SU-DHL-6 (cell line): ENCODE measurements at regions not wholly inside any gene's neighbourhood (a gene's known extent, or its start where the extent isn't known, plus 50 kb on each side); places are given as distances from the start of the nearest gene placed in this dataset.

ENCODE experiments used
- H2AFZ ChIP-seq: fragments of 200-600 bp; sonication (generic); 2 replicates; pipeline ENCODE4 v1.6.1; 2014; ENCODE audit warnings: low read depth, mild to moderate bottlenecking, moderate library complexity, mixed read lengths, antibody characterized with exemption, low read length; ENCODE audit not compliant: severe bottlenecking
- H3F3A ChIP-seq: fragments of 200-600 bp; shearing (Covaris generic); 2 replicates; pipeline ENCODE4 v1.6.0; 2016; ENCODE audit warnings: antibody characterized with exemption, mild to moderate bottlenecking; ENCODE audit not compliant: insufficient read depth
- H3K27ac ChIP-seq: fragments of 200-600 bp; sonication (generic); 2 replicates; pipeline ENCODE4 v1.5.1; 2016; ENCODE audit warnings: low read depth, mild to moderate bottlenecking, low read length, moderate library complexity, mixed read lengths
- H3K27me3 ChIP-seq: fragments of 200-600 bp; sonication (generic), shearing (Covaris generic); 2 replicates; pipeline ENCODE4 v1.6.0; 2014; ENCODE audit warnings: mild to moderate bottlenecking, low read length
- H3K36me3 ChIP-seq: fragments of 200-600 bp; sonication (generic); 2 replicates; pipeline ENCODE4 v1.6.1; 2014; ENCODE audit warnings: mild to moderate bottlenecking, low read length, mixed read lengths
- H3K4me2 ChIP-seq: fragments of 300-600, 200-600 bp; shearing (Covaris generic), sonication (generic); 2 replicates; pipeline ENCODE4 v1.6.0; 2014; ENCODE audit warnings: low read length, low read depth, mild to moderate bottlenecking; ENCODE audit not compliant: poor library complexity, severe bottlenecking
- H3K4me3 ChIP-seq: fragments of 200-600 bp; sonication (generic); 2 replicates; pipeline ENCODE4 v1.5.1; 2014; ENCODE audit warnings: antibody characterized with exemption, low read length, mild to moderate bottlenecking, mixed read lengths; ENCODE audit not compliant: insufficient read depth, poor library complexity, severe bottlenecking
- H3K79me2 ChIP-seq: fragments of 200-600 bp; sonication (generic); 2 replicates; pipeline ENCODE4 v1.6.1; 2014; ENCODE audit warnings: mild to moderate bottlenecking, low read length, moderate library complexity; ENCODE audit not compliant: insufficient read depth
- H3K9ac ChIP-seq: fragments of 200-600 bp; sonication (generic); 2 replicates; pipeline ENCODE4 v1.7.0; 2014; ENCODE audit warnings: mild to moderate bottlenecking, low read length
- H3K9me2 ChIP-seq: fragments of 200-600 bp; sonication (generic); replicated peaks from 2 replicates; pipeline ENCODE4 v1.6.1; 2014; ENCODE audit warnings: low read length; ENCODE audit not compliant: insufficient read depth
- H3K9me3 ChIP-seq: fragments of 200-600 bp; sonication (generic); 2 replicates; pipeline ENCODE4 v1.6.1; 2014; ENCODE audit warnings: low read length, mixed read lengths; ENCODE audit not compliant: insufficient read depth
- H4K20me1 ChIP-seq: fragments of 200-600 bp; sonication (generic); 2 replicates; pipeline ENCODE4 v1.6.1; 2014; ENCODE audit warnings: low read depth, mild to moderate bottlenecking, antibody characterized with exemption, low read length, moderate library complexity, mixed read lengths
- EZH2phosphoT487 ChIP-seq: fragments of 200-600 bp; sonication (generic), shearing (Covaris generic); conservative IDR thresholded peaks from 2 replicates; pipeline ENCODE4 v1.6.1; 2018; ENCODE audit warnings: mild to moderate bottlenecking, antibody characterized with exemption, low read length, moderate library complexity, mixed read lengths
- TF ChIP-seq, protein P1 (sequence below): fragments of 200-600 bp; sonication (generic); IDR thresholded peaks from one replicate; pipeline ENCODE4 v1.5.1; 2017; ENCODE audit warnings: antibody characterized with exemption, mild to moderate bottlenecking, low read length, moderate library complexity; ENCODE audit not compliant: insufficient read depth, poor library complexity, severe bottlenecking

- no peaks in the 10 kb centered on the region for H4K20me1 ChIP-seq
- no peaks in the 10 kb centered on the region for H3F3A ChIP-seq
- no peak overlapping the region for H3K4me2 ChIP-seq
- H3K27me3 ChIP-seq: no peaks in the 10 kb centered on the region
- no peak overlapping the region for H3K4me3 ChIP-seq
- H3K27ac ChIP-seq: no peak overlapping the region
- no peaks in the 10 kb centered on the region for H3K36me3 ChIP-seq
- no peak overlapping the region for H3K9ac ChIP-seq
- H3K9me2 ChIP-seq: no peaks in the 10 kb centered on the region
- TF ChIP-seq EZH2phosphoT487: no peak
- TF ChIP-seq, protein P1, sequence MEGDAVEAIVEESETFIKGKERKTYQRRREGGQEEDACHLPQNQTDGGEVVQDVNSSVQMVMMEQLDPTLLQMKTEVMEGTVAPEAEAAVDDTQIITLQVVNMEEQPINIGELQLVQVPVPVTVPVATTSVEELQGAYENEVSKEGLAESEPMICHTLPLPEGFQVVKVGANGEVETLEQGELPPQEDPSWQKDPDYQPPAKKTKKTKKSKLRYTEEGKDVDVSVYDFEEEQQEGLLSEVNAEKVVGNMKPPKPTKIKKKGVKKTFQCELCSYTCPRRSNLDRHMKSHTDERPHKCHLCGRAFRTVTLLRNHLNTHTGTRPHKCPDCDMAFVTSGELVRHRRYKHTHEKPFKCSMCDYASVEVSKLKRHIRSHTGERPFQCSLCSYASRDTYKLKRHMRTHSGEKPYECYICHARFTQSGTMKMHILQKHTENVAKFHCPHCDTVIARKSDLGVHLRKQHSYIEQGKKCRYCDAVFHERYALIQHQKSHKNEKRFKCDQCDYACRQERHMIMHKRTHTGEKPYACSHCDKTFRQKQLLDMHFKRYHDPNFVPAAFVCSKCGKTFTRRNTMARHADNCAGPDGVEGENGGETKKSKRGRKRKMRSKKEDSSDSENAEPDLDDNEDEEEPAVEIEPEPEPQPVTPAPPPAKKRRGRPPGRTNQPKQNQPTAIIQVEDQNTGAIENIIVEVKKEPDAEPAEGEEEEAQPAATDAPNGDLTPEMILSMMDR: no peak
- no peaks in the 10 kb centered on the region for H3K79me2 ChIP-seq
- no peak overlapping the region for H2AFZ ChIP-seq
- no peaks in the 10 kb centered on the region for H3K9me3 ChIP-seq
Measured at GRCh38 chr6:15870333-15871043, 207.7 kb upstream of the DTNBP1 start.

DNA sequence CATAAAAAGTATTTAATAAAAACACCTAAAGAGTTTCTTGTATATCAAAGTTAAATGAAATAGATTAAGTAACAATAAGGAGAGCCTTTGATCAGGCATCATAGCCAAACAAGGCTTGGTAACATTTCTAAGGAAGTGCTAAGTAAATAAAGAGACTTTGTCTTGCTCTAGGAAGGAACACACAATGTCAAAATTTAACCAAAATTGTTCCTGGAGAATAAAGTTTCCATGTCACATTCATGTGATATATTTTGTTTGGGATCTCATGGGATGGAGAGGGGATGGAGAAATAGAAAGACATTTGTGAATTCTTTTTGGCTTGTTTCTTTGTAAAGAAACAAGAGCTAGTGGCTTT, 201.9 kb upstream of the DTNBP1 start:
- Histone ChIP-seq H3K27ac (no peak overlapping the region), H2AFZ (no peak overlapping the region)

DNA sequence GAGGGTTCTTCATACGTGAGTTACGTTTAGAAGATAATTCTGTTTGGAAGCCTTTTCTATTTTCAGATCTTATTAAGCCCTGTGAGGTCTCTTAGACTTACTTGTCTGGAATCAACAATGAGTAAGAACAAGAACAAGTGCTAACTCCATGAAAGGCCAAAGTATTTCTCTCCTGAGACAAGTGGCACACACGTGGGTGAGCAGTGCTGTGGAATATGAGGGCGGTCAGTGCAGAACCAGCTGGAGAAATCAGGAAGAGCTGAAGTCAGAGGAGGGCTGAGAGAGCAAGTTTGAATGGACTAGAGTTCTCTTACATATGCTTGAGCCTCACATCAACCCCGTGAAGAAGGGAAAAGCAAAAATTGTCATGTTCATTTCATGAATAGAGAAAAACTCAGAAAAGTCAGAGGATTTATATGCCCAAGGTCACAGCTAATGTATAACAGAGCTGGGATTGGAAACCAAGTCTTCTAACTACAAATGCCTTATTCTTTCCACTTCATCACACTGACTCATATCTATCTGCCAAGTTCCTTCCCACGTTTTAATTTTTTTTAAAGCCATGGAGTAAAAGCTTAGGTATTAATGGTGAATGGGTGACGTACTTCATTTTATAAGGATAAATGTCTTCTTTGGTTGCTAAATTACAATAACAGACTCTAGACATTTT, 201.3 kb upstream of the DTNBP1 start:
- Histone ChIP-seq H3K4me3 (no peak overlapping the region), H3K27me3 (no peaks in the 10 kb centered on the region), H3K9me3 (no peaks in the 10 kb centered on the region), H2AFZ (no peak overlapping the region), H3K27ac (no peak overlapping the region), H3K9ac (no peak overlapping the region), H4K20me1 (no peaks in the 10 kb centered on the region), H3K36me3 (no peaks in the 10 kb centered on the region), H3F3A (no peaks in the 10 kb centered on the region), H3K4me2 (no peak overlapping the region), H3K79me2 (no peaks in the 10 kb centered on the region), H3K9me2 (no peaks in the 10 kb centered on the region)
- no peak for TF ChIP-seq EZH2phosphoT487
- TF ChIP-seq, protein P1: no peak

More for the DNA sequence above, 201.9 kb upstream of the DTNBP1 start:
- H3K36me3 ChIP-seq: no peaks in the 10 kb centered on the region
- no peaks in the 10 kb centered on the region for H3K9me2 ChIP-seq
- no peak overlapping the region for H3K4me2 ChIP-seq
- H3K4me3 ChIP-seq: no peak overlapping the region
- no peak overlapping the region for H3K9ac ChIP-seq
- no peaks in the 10 kb centered on the region for H3K79me2 ChIP-seq
- H4K20me1 ChIP-seq: no peaks in the 10 kb centered on the region
- H3F3A ChIP-seq: no peaks in the 10 kb centered on the region
- H3K27me3 ChIP-seq: no peaks in the 10 kb centered on the region
- TF ChIP-seq EZH2phosphoT487: no peak
- TF ChIP-seq, protein P1: no peak
- H3K9me3 ChIP-seq: no peaks in the 10 kb centered on the region
